ENCODE measurements at regions not wholly inside any gene's neighbourhood (a gene's known extent, or its start where the extent isn't known, plus 50 kb on each side); places are given as distances from the start of the nearest gene placed in this dataset.
A peak's percentile ranks its signal among the peaks of the same experiment; 100 is the strongest.

- H3K27me3 ChIP-seq: peaks cover 24% of the 10 kb centered on the region; the same call in 1 of the 2 replicates
- H3K36me3 ChIP-seq: no peaks in the 10 kb centered on the region
- no peaks in the 10 kb centered on the region for H3K4me1 ChIP-seq
- H3K4me3 ChIP-seq: no peak overlapping the region
- H3K27ac ChIP-seq: no peak overlapping the region
- no peak for DNase-seq
- no peaks in the 10 kb centered on the region for H3K9me3 ChIP-seq (replicated peaks)
Observed at GRCh38 chr17:33501185-33501584, 208.1 kb upstream of the ASIC2 start.

- no peak overlapping the region for H3K27ac ChIP-seq
- no peaks in the 10 kb centered on the region for H3K4me1 ChIP-seq
- DNase-seq: no peak
- H3K9me3 ChIP-seq (replicated peaks): no peaks in the 10 kb centered on the region
- H3K4me3 ChIP-seq: no peak overlapping the region
- no peaks in the 10 kb centered on the region for H3K36me3 ChIP-seq
- H3K27me3 ChIP-seq: peaks cover 18% of the 10 kb centered on the region; the same call in 1 of the 2 replicates
Observed at GRCh38 chr17:33504571-33504970, 211.5 kb upstream of the ASIC2 start.

GRCh38 chr17:33506889-33507650, 214.0 kb upstream of the ASIC2 start:
- Histone ChIP-seq H3K36me3 (no peaks in the 10 kb centered on the region), H3K27me3 (peaks cover 7% of the 10 kb centered on the region; the same call in 1 of the 2 replicates), H3K4me1 (no peaks in the 10 kb centered on the region), H3K9me3 (replicated peaks) (no peaks in the 10 kb centered on the region), H3K27ac (no peak overlapping the region), H3K4me3 (no peak overlapping the region)
- no peak for DNase-seq

DNA sequence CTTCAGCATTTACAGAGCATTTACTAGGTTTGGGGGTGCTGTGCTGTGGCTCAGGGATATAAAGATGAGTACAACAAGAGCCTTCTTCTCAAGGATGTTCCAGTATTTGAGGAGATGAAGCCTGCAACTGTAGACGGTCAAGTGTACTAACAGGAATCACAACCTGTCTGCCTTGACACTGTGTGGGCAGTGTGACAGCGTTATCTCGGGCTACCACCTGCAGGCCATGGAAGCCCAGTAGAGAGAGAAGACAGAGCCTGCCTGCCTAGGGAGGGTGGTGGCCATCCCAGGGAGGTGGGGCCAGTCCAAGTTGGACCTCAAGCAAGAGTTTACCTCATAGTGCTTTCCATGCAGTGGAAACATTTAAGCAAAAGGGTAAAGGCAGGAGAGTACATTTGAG, 215.1 kb upstream of the ASIC2 start:
- Histone ChIP-seq H3K9me3 (replicated peaks) (no peaks in the 10 kb centered on the region), H3K4me3 (no peak overlapping the region), H3K36me3 (no peaks in the 10 kb centered on the region)

GRCh38 chr17:33509331-33509730, 216.2 kb upstream of the ASIC2 start:
- Histone ChIP-seq H3K4me3 (no peak overlapping the region), H3K4me1 (no peaks in the 10 kb centered on the region), H3K27ac (no peak overlapping the region), H3K27me3 (no peaks in the 10 kb centered on the region), H3K36me3 (no peaks in the 10 kb centered on the region), H3K9me3 (replicated peaks) (no peaks in the 10 kb centered on the region)
- DNase-seq: no peak

More for the DNA sequence above, 215.1 kb upstream of the ASIC2 start:
- no peak overlapping the region for H3K27ac ChIP-seq
- H3K27me3 ChIP-seq: peaks cover 3% of the 10 kb centered on the region; the same call in 1 of the 2 replicates
- DNase-seq: no peak
- H3K4me1 ChIP-seq: no peaks in the 10 kb centered on the region

DNA sequence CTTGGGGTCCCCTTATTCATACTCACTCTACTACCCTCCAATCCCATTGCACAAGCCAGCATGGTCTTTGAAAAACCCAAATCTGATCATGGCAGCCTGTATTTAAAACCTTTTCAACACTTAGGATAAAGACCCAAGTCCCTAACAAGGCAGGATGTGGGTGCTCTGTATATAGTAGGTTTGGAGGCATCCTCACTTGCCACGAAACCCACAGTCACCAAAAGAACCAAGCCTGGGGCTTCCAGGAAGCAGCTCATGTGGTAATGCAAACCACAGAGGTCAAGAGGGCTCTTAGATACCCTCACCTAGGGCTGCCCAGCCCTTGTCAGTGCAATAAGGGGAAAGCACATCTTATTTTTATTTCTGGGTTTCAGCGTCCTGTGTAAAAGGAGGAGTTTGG, 218.6 kb upstream of the ASIC2 start:
- H3K27ac ChIP-seq: no peak overlapping the region
- no peaks in the 10 kb centered on the region for H3K9me3 ChIP-seq (replicated peaks)
- DNase-seq: no peak
- H3K27me3 ChIP-seq: no peaks in the 10 kb centered on the region
- H3K4me1 ChIP-seq: no peaks in the 10 kb centered on the region
- no peak overlapping the region for H3K4me3 ChIP-seq
- H3K36me3 ChIP-seq: no peaks in the 10 kb centered on the region

DNA sequence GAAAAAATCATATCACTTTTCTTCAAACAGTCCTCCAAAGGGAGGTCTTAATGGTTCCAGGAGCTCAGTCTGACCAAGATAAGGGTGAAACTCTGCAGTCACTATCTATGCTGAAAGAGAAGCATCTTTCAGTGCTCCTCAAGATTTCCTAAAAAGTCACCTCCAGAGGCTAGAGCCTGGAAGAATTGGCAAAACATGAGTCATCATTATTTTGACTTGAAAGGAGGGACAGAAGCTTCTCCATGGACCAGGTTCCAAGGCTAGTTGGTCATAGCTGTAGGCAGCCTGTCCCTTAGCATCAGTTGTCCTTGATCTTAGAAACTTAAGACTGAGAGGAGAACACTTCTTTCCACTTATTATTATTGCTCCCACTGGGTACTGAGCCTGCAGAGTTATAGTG, 219.0 kb upstream of the ASIC2 start:
- Histone ChIP-seq H3K4me3 (no peak overlapping the region), H3K27me3 (no peaks in the 10 kb centered on the region), H3K4me1 (no peaks in the 10 kb centered on the region), H3K27ac (no peak overlapping the region), H3K9me3 (replicated peaks) (no peaks in the 10 kb centered on the region), H3K36me3 (no peaks in the 10 kb centered on the region)
- DNase-seq: no peak

- Histone ChIP-seq H3K27ac (no peak overlapping the region), H3K27me3 (no peaks in the 10 kb centered on the region), H3K9me3 (replicated peaks) (no peaks in the 10 kb centered on the region), H3K36me3 (no peaks in the 10 kb centered on the region), H3K4me1 (no peaks in the 10 kb centered on the region), H3K4me3 (no peak overlapping the region)
- DNase-seq: no peak
Observed at GRCh38 chr17:33513769-33514168, 220.7 kb upstream of the ASIC2 start.

DNA sequence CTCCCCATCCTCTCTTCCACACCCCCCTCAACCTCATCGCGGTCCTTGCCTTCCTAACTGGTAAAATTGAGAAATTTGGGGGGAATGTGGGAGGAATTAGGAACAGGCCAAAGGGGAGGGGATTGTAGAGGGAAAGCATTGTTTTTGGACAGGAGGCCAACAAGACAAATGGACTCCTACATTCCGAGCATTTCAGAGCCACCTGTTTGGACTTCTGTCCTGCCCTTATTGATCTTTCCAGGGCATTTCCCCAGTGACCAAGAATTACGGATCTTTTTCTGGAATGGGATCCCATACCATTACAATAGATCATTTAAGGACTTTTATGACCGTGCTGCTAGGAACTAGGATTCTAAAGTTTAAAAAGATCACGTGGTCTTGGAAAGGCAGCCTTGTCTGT, 221.3 kb upstream of the ASIC2 start:
- no peak overlapping the region for H3K4me3 ChIP-seq

DNA sequence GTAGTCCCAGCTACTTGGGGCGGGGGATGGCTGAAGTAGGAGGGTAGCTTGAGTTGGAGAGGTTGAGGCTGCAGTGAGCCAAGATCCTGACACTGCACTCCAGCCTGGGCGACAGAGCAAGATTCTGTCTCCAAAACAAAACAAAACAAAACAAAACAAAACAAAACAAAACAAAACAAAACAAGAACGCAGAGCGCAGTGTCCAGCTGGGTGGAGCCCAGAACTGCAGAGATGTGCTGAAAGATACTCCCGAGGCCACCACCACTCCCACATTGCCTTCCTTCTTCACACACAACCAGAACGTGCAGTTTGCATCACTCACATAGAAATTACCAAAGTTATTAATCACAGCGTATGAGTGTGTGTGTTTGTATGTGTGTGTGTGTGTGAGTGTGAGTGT, 222.9 kb upstream of the ASIC2 start:
- Histone ChIP-seq H3K36me3 (no peaks in the 10 kb centered on the region), H3K4me3 (no peak overlapping the region), H3K4me1 (no peaks in the 10 kb centered on the region), H3K27ac (no peak overlapping the region), H3K9me3 (replicated peaks) (no peaks in the 10 kb centered on the region), H3K27me3 (no peaks in the 10 kb centered on the region)
- no peak for DNase-seq

More for the DNA sequence above, 221.3 kb upstream of the ASIC2 start:
- H3K4me1 ChIP-seq: no peaks in the 10 kb centered on the region
- no peaks in the 10 kb centered on the region for H3K27me3 ChIP-seq
- no peak overlapping the region for H3K27ac ChIP-seq
- DNase-seq: no peak
- no peaks in the 10 kb centered on the region for H3K9me3 ChIP-seq (replicated peaks)
- H3K36me3 ChIP-seq: no peaks in the 10 kb centered on the region

GRCh38 chr17:33516645-33517044, 223.6 kb upstream of the ASIC2 start:
- H3K4me3 ChIP-seq: no peak overlapping the region
- H3K27me3 ChIP-seq: no peaks in the 10 kb centered on the region; the same call in 1 of the 2 replicates
- no peaks in the 10 kb centered on the region for H3K36me3 ChIP-seq
- H3K27ac ChIP-seq: no peak overlapping the region
- no peak for DNase-seq
- no peaks in the 10 kb centered on the region for H3K9me3 ChIP-seq (replicated peaks)
- no peaks in the 10 kb centered on the region for H3K4me1 ChIP-seq

DNA sequence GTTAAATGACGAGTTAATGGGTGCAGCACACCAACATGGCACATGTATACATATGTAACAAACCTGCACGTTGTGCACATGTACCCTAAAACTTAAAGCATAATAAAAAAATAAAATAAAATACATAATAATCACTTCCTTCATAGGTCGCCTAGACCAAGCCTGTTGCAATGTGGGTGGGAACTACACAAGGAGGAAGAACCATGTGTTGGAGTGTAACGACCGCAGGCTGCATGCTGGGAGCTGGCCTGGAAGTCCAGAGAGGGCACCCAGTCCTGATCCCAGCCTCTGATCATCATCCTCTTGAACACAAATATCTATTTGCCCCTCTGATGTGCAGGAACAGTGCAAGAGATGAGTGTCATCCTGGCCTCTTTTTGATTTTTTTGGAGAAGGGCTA, 224.7 kb upstream of the ASIC2 start:
- H3K9me3 ChIP-seq (replicated peaks): no peaks in the 10 kb centered on the region
- DNase-seq: no peak
- H3K4me3 ChIP-seq: no peak overlapping the region
- H3K27me3 ChIP-seq: peaks cover 3% of the 10 kb centered on the region; the same call in 1 of the 2 replicates
- no peak overlapping the region for H3K27ac ChIP-seq
- H3K36me3 ChIP-seq: no peaks in the 10 kb centered on the region
- no peaks in the 10 kb centered on the region for H3K4me1 ChIP-seq

DNA sequence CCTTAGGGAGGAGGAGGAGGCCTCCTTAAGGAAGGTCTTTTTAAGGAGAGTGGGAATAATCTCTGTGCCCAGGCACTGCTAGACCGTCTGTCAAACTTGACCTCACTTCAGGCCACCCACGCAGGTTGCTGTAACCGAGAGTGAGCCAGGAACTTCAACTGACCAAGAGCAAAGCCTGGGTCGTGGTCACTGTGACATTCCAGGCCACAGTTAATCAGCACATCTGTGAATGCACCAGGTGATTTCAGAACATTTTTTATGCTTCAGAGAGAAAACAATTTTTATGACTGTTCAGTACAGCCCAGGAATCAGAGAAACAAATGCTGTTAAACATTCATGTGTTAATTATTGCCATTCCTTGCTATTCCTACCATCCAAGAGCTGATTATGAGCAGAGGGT, 226.6 kb upstream of the ASIC2 start:
- peaks cover 3% of the 10 kb centered on the region; the same call in 1 of the 2 replicates for H3K27me3 ChIP-seq
- no peak overlapping the region for H3K27ac ChIP-seq
- no peaks in the 10 kb centered on the region for H3K36me3 ChIP-seq
- DNase-seq: no peak
- no peaks in the 10 kb centered on the region for H3K4me1 ChIP-seq
- H3K4me3 ChIP-seq: no peak overlapping the region
- no peaks in the 10 kb centered on the region for H3K9me3 ChIP-seq (replicated peaks)

DNA sequence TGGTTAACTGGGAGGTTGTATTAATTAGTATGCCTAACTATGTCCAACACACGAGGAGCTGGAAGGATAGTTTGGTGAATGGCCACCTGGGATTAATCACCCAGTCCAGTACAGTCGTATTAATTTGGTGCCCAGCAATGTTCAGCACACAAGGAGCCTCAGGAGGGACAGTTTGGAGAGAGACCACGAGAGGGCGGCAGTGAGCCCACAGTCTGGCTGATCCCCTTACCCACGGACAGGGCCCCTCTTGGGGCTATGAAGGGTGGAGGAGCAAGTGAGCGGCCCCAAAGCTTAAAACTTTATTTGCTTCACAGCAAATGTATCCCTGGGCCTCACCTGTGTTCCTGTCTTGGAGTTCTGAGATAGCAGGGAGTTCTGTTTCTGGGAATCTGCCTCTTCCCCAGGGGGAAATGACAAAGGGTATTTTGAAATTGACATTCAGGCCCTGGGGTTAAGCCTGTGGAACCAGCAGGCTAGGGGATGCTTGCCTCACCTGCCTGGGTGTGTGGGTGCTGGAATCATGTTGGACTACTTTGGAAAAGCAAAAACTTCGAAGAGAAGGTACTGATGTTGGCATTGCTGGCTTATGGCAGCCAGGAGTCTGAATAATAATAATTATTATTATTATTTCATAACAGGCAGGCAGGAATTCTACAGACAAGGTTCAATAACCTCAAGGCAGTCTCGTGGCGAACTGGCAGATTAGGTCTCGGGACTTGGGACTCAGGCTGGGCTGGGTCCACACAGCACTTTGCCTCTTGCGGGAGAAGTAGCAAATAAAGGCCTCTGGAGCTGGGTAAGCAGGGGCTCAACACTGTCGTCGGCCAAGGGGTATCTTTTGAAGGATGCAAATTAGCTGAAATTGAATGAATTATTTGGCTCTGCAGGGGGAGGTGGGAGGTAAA, 227.6 kb upstream of the ASIC2 start:
- H3K27ac ChIP-seq: no peak overlapping the region
- peak; percentile 42 to 78 for DNase-seq
- H3K4me1 ChIP-seq: no peaks in the 10 kb centered on the region
- peaks cover 3% of the 10 kb centered on the region; the same call in 1 of the 2 replicates for H3K27me3 ChIP-seq
- no peak overlapping the region for H3K4me3 ChIP-seq
- H3K9me3 ChIP-seq (replicated peaks): no peaks in the 10 kb centered on the region
- H3K36me3 ChIP-seq: no peaks in the 10 kb centered on the region

DNA sequence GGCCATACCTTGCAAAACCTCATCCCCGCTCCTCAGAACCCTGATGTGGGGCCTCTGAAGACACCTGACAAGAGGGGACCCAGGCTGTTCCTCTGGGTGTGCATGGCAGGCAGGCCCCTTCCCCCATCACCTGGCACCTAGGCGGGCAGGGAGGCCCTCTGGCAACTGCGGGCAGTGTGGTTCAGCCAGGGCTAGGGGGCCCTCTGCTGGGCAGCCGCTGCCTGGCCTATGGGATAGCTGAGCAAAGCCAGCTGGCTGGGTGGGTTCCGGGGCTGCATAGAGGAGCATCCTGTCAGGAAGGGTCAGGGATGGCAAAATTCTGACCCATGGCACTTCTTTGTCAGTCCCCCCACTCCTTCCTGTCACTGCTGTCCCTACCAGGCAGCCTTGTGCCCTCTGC, 228.7 kb upstream of the ASIC2 start:
- no peaks in the 10 kb centered on the region for H3K4me1 ChIP-seq
- peaks cover 3% of the 10 kb centered on the region; the same call in 1 of the 2 replicates for H3K27me3 ChIP-seq
- H3K9me3 ChIP-seq (replicated peaks): no peaks in the 10 kb centered on the region
- no peak overlapping the region for H3K27ac ChIP-seq
- H3K4me3 ChIP-seq: no peak overlapping the region
- peak; percentile 20 to 39 for DNase-seq
- H3K36me3 ChIP-seq: no peaks in the 10 kb centered on the region

All from SJCRH30 (cell line).